HEK293T (cell line): ENCODE measurements at regions not wholly inside any gene's neighbourhood (a gene's known extent, or its start where the extent isn't known, plus 50 kb on each side); places are given as distances from the start of the nearest gene placed in this dataset.
"Not testable (repeated sequence)": the region's sequence is repeated elsewhere in the genome, so short reads cannot be mapped to it uniquely, and the experiment has no call there.

Source experiments
- ARNT ChIP-seq: fragments of 450-650 bp; IDR thresholded peaks from 2 replicates; pipeline ENCODE4 v1.6.1; 2017; ENCODE audit warnings: mild to moderate bottlenecking
- BHLHE40 ChIP-seq: fragments of 450-650 bp; IDR thresholded peaks from 2 replicates; pipeline ENCODE4 v1.6.1; 2016; ENCODE audit warnings: mild to moderate bottlenecking, moderate library complexity, borderline replicate concordance
- ELF4 ChIP-seq: fragments of 450-650 bp; IDR thresholded peaks from 2 replicates; pipeline ENCODE4 v1.6.1; 2017; ENCODE audit warnings: antibody characterized with exemption
- FOXA1 ChIP-seq: fragments of 450-650 bp; IDR thresholded peaks from 2 replicates; pipeline ENCODE4 v1.6.1; 2016; ENCODE audit warnings: mild to moderate bottlenecking
- FOXK2 ChIP-seq: fragments of 450-650 bp; IDR thresholded peaks from 2 replicates; pipeline ENCODE4 v1.6.1; 2016; ENCODE audit warnings: mild to moderate bottlenecking
- FOXM1 ChIP-seq: fragments of 450-650 bp; IDR thresholded peaks from 2 replicates; pipeline ENCODE4 v1.6.1; 2017; ENCODE audit warnings: mild to moderate bottlenecking, borderline replicate concordance
- L3MBTL2 ChIP-seq: fragments of 450-650 bp; conservative IDR thresholded peaks from 2 replicates; pipeline ENCODE4 v1.6.1; 2016; ENCODE audit warnings: mild to moderate bottlenecking
- LEF1 ChIP-seq: fragments of 450-650 bp; IDR thresholded peaks from 2 replicates; pipeline ENCODE4 v1.6.1; 2017; ENCODE audit warnings: mild to moderate bottlenecking, borderline replicate concordance
- NFRKB ChIP-seq: fragments of 450-650 bp; IDR thresholded peaks from 2 replicates; pipeline ENCODE4 v1.6.1; 2016; ENCODE audit warnings: mild to moderate bottlenecking, moderate library complexity
- PKNOX1 ChIP-seq: fragments of 450-650 bp; IDR thresholded peaks from 2 replicates; pipeline ENCODE4 v1.6.1; 2016
- SP1 ChIP-seq: fragments of 450-650 bp; IDR thresholded peaks from 2 replicates; pipeline ENCODE4 v1.6.1; 2017
- TARDBP ChIP-seq: fragments of 450-650 bp; IDR thresholded peaks from 2 replicates; pipeline ENCODE4 v1.6.1; 2016
- ZNF384 ChIP-seq: fragments of 450-650 bp; IDR thresholded peaks from 2 replicates; pipeline ENCODE4 v1.6.1; 2016

- not testable (repeated sequence) for TF ChIP-seq PKNOX1, FOXM1, LEF1, BHLHE40, SP1, L3MBTL2, ARNT, NFRKB, TARDBP, ZNF384, FOXK2, FOXA1, ELF4
Measured at GRCh38 chrX:116332026-116332425, 104.4 kb upstream of the SLC6A14 start.
